Fibroblast of peridontal ligament (primary cell): ENCODE measurements at regions not wholly inside any gene's neighbourhood (a gene's known extent, or its start where the extent isn't known, plus 50 kb on each side); places are given as distances from the start of the nearest gene placed in this dataset.
"Not testable (repeated sequence)": the region's sequence is repeated elsewhere in the genome, so short reads cannot be mapped to it uniquely, and the experiment has no call there.

Experiments
- DNase-seq: peaks from one replicate; pipeline ENCODE4 v3.0.0-alpha.2; 2010; ENCODE audit errors: extremely low read depth

DNA sequence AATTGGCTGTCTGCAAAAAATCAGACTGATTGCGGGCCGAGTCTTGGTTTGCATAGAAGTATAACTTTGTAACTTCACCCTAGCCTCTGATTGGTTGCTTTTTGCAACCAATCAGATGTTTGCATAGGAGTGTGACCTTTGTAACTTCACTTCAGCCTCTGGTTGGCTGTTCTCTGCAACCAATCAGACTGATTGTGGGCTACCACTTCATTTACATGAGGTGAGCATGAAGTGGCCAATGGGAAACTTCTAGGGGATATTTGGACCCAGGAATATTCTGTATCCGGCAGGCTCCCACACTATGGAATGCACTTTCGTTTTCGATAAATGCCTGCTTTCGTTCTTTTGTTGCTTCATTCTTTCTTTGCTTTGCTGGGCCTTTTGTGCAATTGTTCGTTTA lies 667.7 kb downstream of the FAM133A start:
- DNase-seq, result not testable (repeated sequence)

- DNase-seq, result no peak
Observed at GRCh38 chrX:94361241-94361640, 687.2 kb downstream of the FAM133A start.

DNA sequence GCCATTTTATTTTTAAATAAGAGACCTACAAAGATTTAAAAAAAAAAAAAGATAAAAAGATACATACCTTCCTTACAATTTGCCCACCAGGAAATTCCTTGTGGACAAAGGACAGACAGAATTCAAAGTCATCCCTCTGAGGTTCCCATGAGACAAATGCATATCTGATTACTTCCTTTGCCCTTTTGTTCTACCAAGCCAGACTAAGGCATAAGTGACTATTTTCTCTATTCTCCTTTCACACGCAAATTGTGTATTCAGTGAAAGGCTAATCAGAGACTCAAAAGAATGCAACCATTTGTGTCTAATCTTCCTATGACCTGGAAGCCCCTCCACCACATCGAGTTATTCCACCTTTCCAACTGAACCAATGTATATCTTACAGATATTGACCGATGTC lies 691.7 kb downstream of the FAM133A start:
- DNase-seq, result no peak

- no peak for DNase-seq
Observed at GRCh38 chrX:94366616-94367015, 692.6 kb downstream of the FAM133A start.

DNA sequence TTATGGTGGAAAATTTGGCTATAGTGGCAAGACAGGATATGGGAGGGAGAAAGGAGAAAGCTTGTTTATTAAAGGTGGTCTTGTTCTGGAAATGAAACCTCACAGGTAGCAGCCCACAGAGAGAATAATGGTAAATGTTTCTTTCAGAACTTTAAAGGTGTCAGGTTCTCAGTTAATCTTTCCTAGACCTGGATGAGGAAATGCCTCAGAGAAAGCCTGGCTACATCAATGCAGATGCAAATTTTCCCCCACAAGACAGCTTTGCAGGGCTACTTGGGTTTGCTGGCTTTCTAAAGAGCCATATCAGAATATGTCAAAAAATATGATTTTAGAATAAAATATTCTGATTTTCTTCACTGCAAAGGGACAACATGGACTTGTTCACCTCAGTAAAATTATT lies 715.0 kb downstream of the FAM133A start:
- DNase-seq, result no peak

GRCh38 chrX:94400488-94400887 lies 726.5 kb downstream of the FAM133A start:
- DNase-seq, result no peak

DNA sequence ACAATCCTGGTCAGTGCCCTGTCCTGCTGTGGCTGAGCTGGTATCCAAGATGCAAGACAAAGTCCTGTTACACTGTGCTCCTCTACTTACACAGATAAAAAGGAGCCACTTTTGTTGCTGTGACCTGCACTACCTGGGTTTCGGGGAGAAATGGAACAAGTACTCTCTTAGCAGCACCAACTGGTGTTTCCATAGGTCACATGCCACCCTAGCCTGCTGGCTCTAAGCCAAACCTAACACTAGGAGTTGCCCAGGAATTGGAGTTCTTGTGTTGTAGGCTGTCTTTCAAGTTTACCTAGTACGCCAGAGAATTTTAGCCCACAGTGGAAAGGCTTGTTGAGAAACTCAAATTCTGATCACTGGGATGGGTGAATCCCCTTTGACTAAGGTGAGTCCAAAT lies 727.4 kb downstream of the FAM133A start:
- no peak for DNase-seq

DNA sequence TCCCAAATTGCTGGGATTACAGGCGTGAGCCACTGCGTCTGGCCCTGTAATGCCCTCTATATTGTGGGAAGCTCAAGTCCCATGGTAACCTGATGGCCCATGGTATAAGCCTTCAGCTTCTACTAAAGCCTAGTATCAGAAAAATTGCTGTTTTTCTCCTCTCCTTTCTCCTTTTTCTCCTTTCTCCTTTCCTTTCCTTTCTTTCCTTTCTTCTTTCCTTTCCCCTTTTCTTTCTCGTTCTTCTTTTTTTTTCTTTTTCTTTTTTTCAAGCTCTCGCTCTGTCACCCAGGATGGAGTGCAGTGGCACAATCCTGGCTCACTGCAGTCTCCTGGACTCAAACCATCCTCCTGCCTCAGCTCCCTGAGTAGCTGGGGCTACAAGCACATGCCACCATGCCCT lies 740.7 kb downstream of the FAM133A start:
- no peak for DNase-seq

GRCh38 chrX:94418065-94418464 lies 744.1 kb downstream of the FAM133A start:
- DNase-seq, result no peak

DNA sequence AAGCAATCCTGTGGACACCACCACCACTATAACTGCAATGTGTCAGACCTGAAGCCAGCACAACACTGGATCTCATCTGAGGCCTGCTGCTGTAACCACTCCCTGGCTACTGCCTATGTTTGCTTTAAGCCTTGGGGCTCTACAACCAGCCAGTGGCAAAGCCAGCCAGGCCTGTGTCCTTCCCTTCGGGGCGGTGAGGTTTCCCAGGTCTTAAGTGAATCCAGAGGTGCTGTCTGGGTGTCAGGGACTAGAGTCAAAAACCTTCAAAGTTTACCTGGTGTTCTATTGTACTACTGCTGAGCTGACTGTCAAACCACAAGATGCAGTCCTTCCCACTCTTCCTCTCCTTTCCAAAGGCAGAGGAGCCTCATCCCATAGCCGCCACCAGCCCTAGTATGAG lies 750.5 kb downstream of the FAM133A start:
- DNase-seq, result no peak

DNA sequence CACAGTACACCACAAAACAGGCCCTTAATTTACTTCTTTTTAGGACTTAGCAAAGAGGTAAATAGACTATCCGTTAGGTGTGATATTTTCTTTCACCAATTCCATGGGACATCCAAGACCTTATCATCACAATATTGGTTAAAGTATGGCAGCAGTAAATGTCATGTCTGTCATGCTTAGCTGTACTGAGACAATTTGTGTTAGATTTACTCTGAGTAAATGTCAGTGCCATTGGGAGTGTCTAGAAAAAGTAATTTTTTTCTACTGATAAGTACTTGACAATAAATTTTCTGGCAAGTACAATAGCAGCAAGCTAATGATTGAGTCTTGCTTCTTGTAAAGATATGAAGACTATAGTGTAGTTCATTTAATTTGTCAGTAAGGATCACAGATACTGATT lies 756.1 kb downstream of the FAM133A start:
- no peak for DNase-seq

DNA sequence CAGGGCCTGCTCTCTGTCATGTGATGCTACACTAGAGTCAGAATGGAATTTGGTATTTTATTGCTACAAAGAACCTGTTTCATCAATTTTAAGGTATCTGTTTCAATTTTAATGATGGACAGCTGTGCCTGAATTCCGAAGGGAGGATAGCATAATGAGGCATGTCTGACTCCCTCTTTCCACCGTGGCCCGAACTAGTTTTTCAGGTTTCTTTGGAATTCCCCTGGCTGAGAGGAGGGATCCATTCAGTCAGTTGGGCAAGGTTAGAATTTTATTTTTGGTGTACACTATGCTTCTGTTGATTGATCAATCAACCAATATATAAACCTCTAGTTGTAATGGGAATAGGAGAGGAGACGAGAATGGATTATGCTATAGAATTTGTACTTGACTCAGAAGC lies 761.8 kb downstream of the FAM133A start:
- DNase-seq, result no peak

DNA sequence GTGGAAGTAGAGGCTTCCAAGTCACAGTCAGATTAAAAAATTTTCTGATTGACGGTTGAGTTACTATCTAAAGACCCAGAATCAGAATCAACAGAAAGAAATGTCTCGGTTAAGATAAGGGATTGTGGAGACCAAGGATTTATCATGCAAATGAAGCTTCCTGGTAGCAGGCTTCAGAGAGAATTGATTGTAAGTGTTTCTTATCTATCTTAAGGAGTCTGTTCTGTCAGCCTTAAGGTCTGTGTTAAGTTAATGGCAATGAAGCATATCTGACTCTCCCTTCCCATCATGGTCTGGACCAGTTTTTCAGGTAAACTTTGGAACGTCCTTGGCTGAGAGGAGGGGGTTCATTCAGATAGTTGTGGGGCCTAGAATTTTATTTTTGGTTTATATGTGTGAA lies 780.2 kb downstream of the FAM133A start:
- DNase-seq, result no peak

DNA sequence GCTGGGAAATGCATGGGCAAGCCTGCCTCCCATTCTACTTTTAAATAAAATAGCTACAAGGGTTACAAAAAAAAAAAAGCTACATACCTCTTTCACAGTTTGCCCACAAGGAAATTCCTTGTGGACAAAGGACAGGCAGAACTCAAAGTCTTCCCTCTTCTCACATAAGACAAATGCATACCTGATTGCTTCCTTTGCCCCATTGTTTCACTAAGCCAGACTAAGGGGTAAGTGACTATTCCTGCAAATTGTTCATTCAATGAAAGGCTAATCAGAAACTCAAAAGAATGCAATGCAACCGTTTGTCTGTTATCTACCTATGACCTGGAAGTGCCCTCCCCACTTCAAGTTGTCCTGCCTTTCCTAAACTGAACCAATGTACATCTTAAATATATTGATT lies 780.6 kb downstream of the FAM133A start:
- no peak for DNase-seq

DNA sequence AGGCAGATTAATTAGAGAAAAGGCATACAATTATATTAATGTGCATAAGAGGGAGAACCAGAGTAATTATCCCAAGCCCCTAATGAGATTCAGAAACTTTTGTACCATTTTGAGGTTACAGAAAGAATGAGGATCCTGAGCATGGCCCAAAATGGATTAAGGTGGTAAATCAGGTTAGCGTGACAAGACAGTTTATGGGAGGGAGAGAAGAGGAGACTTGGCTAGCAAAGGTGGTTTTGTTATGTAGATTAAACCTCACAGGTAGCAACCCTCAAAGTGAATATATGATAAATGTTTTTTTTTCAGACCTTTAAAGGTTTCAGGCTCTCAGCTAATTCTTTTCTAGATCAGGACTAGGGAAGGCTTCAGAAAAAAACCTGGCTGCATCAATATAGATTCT lies 781.8 kb downstream of the FAM133A start:
- DNase-seq, result no peak

DNA sequence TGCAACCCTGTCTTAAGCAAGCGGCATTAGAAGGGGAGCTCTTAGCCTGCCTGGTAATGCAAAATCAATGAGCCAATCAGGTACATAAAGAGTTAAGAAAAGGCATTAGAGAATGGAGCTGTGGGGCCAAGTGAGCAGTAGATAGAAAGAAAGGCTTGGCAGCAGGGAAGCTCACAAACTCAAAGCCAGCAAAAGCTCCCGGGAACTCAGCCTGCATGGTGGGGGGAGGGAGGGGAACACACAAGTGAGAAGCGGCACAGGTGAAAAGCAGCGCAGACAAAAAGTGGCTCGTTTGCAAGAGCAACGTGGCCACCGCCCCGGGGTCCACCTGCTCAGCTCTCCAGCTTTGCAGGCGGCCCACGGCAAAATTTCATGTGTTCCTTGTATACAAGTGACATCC lies 818.5 kb downstream of the FAM133A start:
- DNase-seq, result no peak

- no peak for DNase-seq
Observed at GRCh38 chrX:94493405-94493804, 819.4 kb downstream of the FAM133A start.

DNA sequence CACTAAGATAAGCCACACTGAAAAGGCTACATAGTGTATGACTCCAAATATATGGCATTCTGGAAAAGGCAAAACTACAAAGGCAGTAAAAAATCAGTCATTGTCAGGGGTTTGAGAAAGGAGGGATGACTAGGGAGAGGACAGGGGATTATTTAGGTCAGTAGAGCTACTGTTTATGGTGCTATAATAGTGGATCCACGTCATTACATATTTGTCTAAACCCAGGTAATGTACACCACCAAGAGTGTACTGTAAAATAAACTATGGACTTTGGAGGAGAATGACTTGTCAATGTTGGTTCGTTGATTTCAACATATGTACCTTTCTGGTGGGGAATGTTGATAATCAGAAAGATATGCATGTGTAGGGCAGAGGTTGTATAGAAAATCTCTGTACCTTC lies 837.6 kb downstream of the FAM133A start:
- no peak for DNase-seq

GRCh38 chrX:94515009-94515408 lies 841.0 kb downstream of the FAM133A start:
- DNase-seq, result no peak

DNA sequence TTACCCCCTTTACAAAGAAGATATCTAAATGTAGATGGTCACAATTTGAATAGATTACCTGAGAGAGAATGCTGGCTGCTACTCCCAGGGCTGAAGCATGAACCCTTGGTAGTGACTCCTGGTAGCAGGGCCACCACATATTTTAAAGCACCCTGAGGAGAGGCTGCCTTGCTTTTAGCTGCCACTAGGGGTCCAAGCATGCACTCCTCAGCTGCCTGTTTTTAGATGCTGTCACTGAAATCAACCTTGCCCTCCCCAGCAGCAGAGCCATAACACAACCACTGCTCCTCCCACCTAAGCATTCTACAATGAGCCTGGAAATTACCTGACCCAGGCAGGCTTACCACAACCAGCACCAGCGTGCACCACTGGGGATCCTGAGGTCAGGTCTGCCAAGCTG lies 850.9 kb downstream of the FAM133A start:
- DNase-seq, result no peak

DNA sequence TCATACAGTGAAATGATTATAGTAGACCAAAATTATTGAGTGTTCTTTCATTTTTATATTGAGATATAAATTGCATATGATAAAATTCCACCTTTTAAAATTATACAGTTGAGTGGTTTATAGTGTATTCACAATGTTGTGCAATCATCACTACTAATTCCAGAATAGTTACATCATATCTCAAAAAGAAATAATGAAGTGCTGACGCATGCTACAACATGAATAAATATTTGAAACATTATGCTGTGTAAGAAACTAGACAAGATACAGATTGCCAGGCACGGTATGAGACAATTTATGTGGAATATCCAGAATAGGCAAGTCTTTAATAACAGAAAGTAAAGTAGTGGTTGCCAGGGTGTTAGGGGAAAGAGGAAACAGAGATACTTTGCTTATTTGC lies 871.7 kb downstream of the FAM133A start:
- no peak for DNase-seq

- DNase-seq, result no peak
Observed at GRCh38 chrX:94551831-94552230, 877.8 kb downstream of the FAM133A start.

GRCh38 chrX:94560930-94561329 lies 886.9 kb downstream of the FAM133A start:
- no peak for DNase-seq

DNA sequence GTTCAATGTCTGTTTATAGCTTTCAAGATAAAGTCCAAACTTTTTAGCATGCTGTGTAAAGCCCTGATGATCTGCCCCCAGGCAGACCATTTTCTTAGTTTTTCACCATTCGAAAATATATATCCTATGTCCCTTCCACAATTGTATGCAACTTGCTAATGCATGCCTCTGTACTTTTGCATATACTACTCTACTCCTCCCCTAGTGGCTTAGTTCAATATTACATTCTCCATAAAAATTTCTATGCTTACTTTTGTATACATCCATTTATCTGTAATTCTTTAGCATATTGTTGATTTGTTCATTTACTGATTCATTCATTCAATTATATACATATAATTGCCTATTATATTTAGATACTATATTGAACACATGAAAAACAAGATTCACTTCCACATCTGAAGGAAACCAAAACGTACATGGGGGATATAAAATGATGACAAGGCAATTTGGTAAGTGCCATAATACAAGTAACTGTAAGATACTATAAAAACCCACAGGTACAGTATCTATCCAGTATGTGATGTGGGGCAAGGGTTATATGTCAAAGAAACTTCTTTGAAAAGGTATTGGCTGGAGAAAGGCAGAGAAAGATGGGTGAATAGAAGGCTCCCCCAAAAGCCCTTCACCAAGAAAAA lies 902.5 kb downstream of the FAM133A start:
- no peak for DNase-seq

DNA sequence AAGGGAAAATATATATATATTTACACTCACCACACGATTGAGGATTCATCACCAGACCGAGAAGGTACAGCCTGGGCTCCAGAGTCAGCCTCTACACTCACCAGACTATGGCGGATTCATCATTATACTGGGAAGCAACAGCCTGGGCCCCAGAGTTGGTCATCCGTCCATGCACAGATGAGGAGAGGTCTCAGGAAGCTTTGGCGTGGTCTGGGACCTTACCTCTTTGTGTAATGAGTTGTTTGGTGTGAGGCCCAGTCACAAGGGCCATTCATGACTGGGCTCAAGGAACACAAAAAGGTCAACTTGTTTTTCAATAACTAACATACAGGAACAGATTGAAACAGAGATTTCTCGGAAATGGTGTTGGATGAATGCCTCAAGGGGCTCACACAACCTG lies 926.1 kb downstream of the FAM133A start:
- no peak for DNase-seq
